ENCODE measurements at regions not wholly inside any gene's neighbourhood (a gene's known extent, or its start where the extent isn't known, plus 50 kb on each side); places are given as distances from the start of the nearest gene placed in this dataset.
"Not testable (repeated sequence)": the region's sequence is repeated elsewhere in the genome, so short reads cannot be mapped to it uniquely, and the experiment has no call there.

GRCh38 chr4:81589262-81589661 is 117.6 kb upstream of the RASGEF1B start:
- no peaks in the 10 kb centered on the region for H3K4me1 ChIP-seq (ENCODE audit: control insufficient read depth in 1 of 2, extremely low read depth in 1 of 2, insufficient read depth in 2 of 2, low read length in 2 of 2)

GRCh38 chr4:81586706-81587105 is 115.0 kb upstream of the RASGEF1B start:
- no CpG with 5 or more reads among the region's 3 CpGs for WGBS (ENCODE audit: insufficient coverage)
- CTCF ChIA-PET, result interaction anchor here in 1 of 2 donors (0.6 kb wide), 1 partner anchor 74 kb away, joined by 3 read pairs; no protein-coding TSS in a partner anchor

More at GRCh38 chr4:81589262-81589661, 117.6 kb upstream of the RASGEF1B start:
- H3K4me3 ChIP-seq (ENCODE audit: control insufficient read depth in 1 of 2, extremely low read depth in 1 of 2, low read length in 1 of 2), result no peak overlapping the region
- Mint-ChIP-seq H3K27ac (no peak overlapping the region), H3K4me3 (no peak overlapping the region), H3K36me3 (no peaks in the 10 kb centered on the region), H3K9me3 (no peaks in the 10 kb centered on the region), H3K4me1 (peaks cover 2 to 5% (median 3%) of the 10 kb centered on the region in 3 donors), H3K27me3 (no peaks in the 10 kb centered on the region)
- no CpG with 5 or more reads among the region's 1 CpG for WGBS (ENCODE audit: insufficient coverage)
- ChIA-PET CTCF (no interaction called here), POLR2A (interaction anchor here in 1 of 2 donors (1.0 kb wide), 1 partner anchor 118 kb away, joined by 3 read pairs; the partner anchor contains the start of gene RASGEF1B)
- H3K27ac ChIP-seq (ENCODE audit: low read length), result no peak overlapping the region
- H3K9me3 ChIP-seq, result no peaks in the 10 kb centered on the region
- DNase-seq, result no peak
- no peak for ATAC-seq (replicated peaks in 1 of 4)
- no peaks in the 10 kb centered on the region for H3K36me3 ChIP-seq (ENCODE audit: control insufficient read depth in 2 of 2, extremely low read depth in 1 of 2, insufficient read depth in 1 of 2, low read length in 1 of 2)
- no peaks in the 10 kb centered on the region for H3K27me3 ChIP-seq (replicated peaks in 1 of 2; ENCODE audit: control insufficient read depth in 2 of 2, extremely low read depth in 1 of 2, insufficient read depth in 2 of 2, low read length in 1 of 2)

GRCh38 chr4:81580994-81581374 is 109.3 kb upstream of the RASGEF1B start:
- 96% methylated on average over 3 of the region's 3 CpGs for WGBS (ENCODE audit: insufficient coverage)
- H3K36me3 Mint-ChIP-seq; H3K27ac ChIP-seq (ENCODE audit: low read length); H3K4me1 ChIP-seq (ENCODE audit: control insufficient read depth in 1 of 2, extremely low read depth in 1 of 2, insufficient read depth in 2 of 2, low read length in 2 of 2); H3K4me3 ChIP-seq (ENCODE audit: control insufficient read depth in 1 of 2, extremely low read depth in 1 of 2, low read length in 1 of 2); H3K27me3 ChIP-seq (replicated peaks in 1 of 2; ENCODE audit: control insufficient read depth in 2 of 2, extremely low read depth in 1 of 2, insufficient read depth in 2 of 2, low read length in 1 of 2); DNase-seq; CTCF ChIA-PET; POLR2A ChIA-PET; H3K36me3 ChIP-seq (ENCODE audit: control insufficient read depth in 2 of 2, extremely low read depth in 1 of 2, insufficient read depth in 1 of 2, low read length in 1 of 2); H3K27me3 Mint-ChIP-seq; H3K9me3 Mint-ChIP-seq; H3K9me3 ChIP-seq; H3K4me3 Mint-ChIP-seq; ATAC-seq (replicated peaks in 1 of 4); H3K4me1 Mint-ChIP-seq; H3K27ac Mint-ChIP-seq: not testable (repeated sequence)

More at GRCh38 chr4:81586706-81587105, 115.0 kb upstream of the RASGEF1B start:
- POLR2A ChIA-PET, result no interaction called here
- no peak for ATAC-seq (replicated peaks in 1 of 4)
- H3K27ac ChIP-seq (ENCODE audit: low read length), result no peak overlapping the region
- H3K36me3 ChIP-seq (ENCODE audit: control insufficient read depth in 2 of 2, extremely low read depth in 1 of 2, insufficient read depth in 1 of 2, low read length in 1 of 2), result no peaks in the 10 kb centered on the region
- Mint-ChIP-seq H3K36me3 (no peaks in the 10 kb centered on the region), H3K27me3 (peaks cover 0 to 2% of the 10 kb centered on the region in 2 donors), H3K9me3 (no peaks in the 10 kb centered on the region), H3K4me3 (no peak overlapping the region), H3K4me1 (no peaks in the 10 kb centered on the region), H3K27ac (no peak overlapping the region)
- H3K4me3 ChIP-seq (ENCODE audit: control insufficient read depth in 1 of 2, extremely low read depth in 1 of 2, low read length in 1 of 2), result no peak overlapping the region
- no peak for DNase-seq
- H3K27me3 ChIP-seq (replicated peaks in 1 of 2; ENCODE audit: control insufficient read depth in 2 of 2, extremely low read depth in 1 of 2, insufficient read depth in 2 of 2, low read length in 1 of 2), result no peaks in the 10 kb centered on the region
- no peaks in the 10 kb centered on the region for H3K9me3 ChIP-seq
- H3K4me1 ChIP-seq (ENCODE audit: control insufficient read depth in 1 of 2, extremely low read depth in 1 of 2, insufficient read depth in 2 of 2, low read length in 2 of 2), result no peaks in the 10 kb centered on the region

GRCh38 chr4:81580346-81580993 is 108.8 kb upstream of the RASGEF1B start:
- H3K27ac Mint-ChIP-seq, result no peak overlapping the region
- POLR2A ChIA-PET, result no interaction called here
- no peak for DNase-seq
- H3K4me3 Mint-ChIP-seq, result no peak overlapping the region
- H3K27me3 Mint-ChIP-seq, result peaks cover 0 to 2% of the 10 kb centered on the region in 2 donors
- no peak for ATAC-seq (replicated peaks in 1 of 4)
- no peaks in the 10 kb centered on the region for H3K36me3 Mint-ChIP-seq
- no peaks in the 10 kb centered on the region for H3K9me3 Mint-ChIP-seq
- H3K4me1 ChIP-seq (ENCODE audit: control insufficient read depth in 1 of 2, extremely low read depth in 1 of 2, insufficient read depth in 2 of 2, low read length in 2 of 2), result no peaks in the 10 kb centered on the region
- H3K36me3 ChIP-seq (ENCODE audit: control insufficient read depth in 2 of 2, extremely low read depth in 1 of 2, insufficient read depth in 1 of 2, low read length in 1 of 2), result no peaks in the 10 kb centered on the region
- WGBS (ENCODE audit: insufficient coverage), result 92% methylated on average over 20 of the region's 26 CpGs
- H3K4me1 Mint-ChIP-seq, result no peaks in the 10 kb centered on the region
- H3K27ac ChIP-seq (ENCODE audit: low read length), result no peak overlapping the region
- no peaks in the 10 kb centered on the region for H3K27me3 ChIP-seq (replicated peaks in 1 of 2; ENCODE audit: control insufficient read depth in 2 of 2, extremely low read depth in 1 of 2, insufficient read depth in 2 of 2, low read length in 1 of 2)
- H3K4me3 ChIP-seq (ENCODE audit: control insufficient read depth in 1 of 2, extremely low read depth in 1 of 2, low read length in 1 of 2), result no peak overlapping the region
- CTCF ChIA-PET, result no interaction called here
- no peaks in the 10 kb centered on the region for H3K9me3 ChIP-seq

- no peaks in the 10 kb centered on the region for H3K4me1 ChIP-seq (ENCODE audit: control insufficient read depth in 1 of 2, extremely low read depth in 1 of 2, insufficient read depth in 2 of 2, low read length in 2 of 2)
- H3K27me3 ChIP-seq (replicated peaks in 1 of 2; ENCODE audit: control insufficient read depth in 2 of 2, extremely low read depth in 1 of 2, insufficient read depth in 2 of 2, low read length in 1 of 2), result no peaks in the 10 kb centered on the region
- ChIA-PET POLR2A (no interaction called here), CTCF (interaction anchor here in 1 of 2 donors (1.0 kb wide), 1 partner anchor 9 kb away, joined by 4 read pairs; no protein-coding TSS in a partner anchor)
- H3K4me3 ChIP-seq (ENCODE audit: control insufficient read depth in 1 of 2, extremely low read depth in 1 of 2, low read length in 1 of 2), result no peak overlapping the region
- H3K27ac Mint-ChIP-seq, result no peak overlapping the region
- H3K4me1 Mint-ChIP-seq, result no peaks in the 10 kb centered on the region
- no peaks in the 10 kb centered on the region for H3K27me3 Mint-ChIP-seq
- H3K9me3 ChIP-seq, result no peaks in the 10 kb centered on the region
- H3K4me3 Mint-ChIP-seq, result no peak overlapping the region
- H3K36me3 Mint-ChIP-seq, result no peaks in the 10 kb centered on the region
- no peaks in the 10 kb centered on the region for H3K9me3 Mint-ChIP-seq
- ATAC-seq (replicated peaks in 1 of 4) (no peak), DNase-seq (no peak)
- no peak overlapping the region for H3K27ac ChIP-seq (ENCODE audit: low read length)
- H3K36me3 ChIP-seq (ENCODE audit: control insufficient read depth in 2 of 2, extremely low read depth in 1 of 2, insufficient read depth in 1 of 2, low read length in 1 of 2), result no peaks in the 10 kb centered on the region
- WGBS (ENCODE audit: insufficient coverage), result no CpG with 5 or more reads among the region's 1 CpG
Observed at GRCh38 chr4:81577392-81577791, 105.7 kb upstream of the RASGEF1B start.

GRCh38 chr4:81574991-81575390 is 103.3 kb upstream of the RASGEF1B start:
- no peaks in the 10 kb centered on the region for H3K27me3 Mint-ChIP-seq
- CTCF ChIA-PET, result interaction anchor here (0.7 kb wide), 2 partner anchors 94 to 226 kb away, joined by 3 to 4 read pairs; no protein-coding TSS in a partner anchor
- no peaks in the 10 kb centered on the region for H3K27me3 ChIP-seq (replicated peaks in 1 of 2; ENCODE audit: control insufficient read depth in 2 of 2, extremely low read depth in 1 of 2, insufficient read depth in 2 of 2, low read length in 1 of 2)
- no peak overlapping the region for H3K4me3 Mint-ChIP-seq
- no peak overlapping the region for H3K27ac ChIP-seq (ENCODE audit: low read length)
- H3K27ac Mint-ChIP-seq, result no peak overlapping the region
- H3K4me3 ChIP-seq (ENCODE audit: control insufficient read depth in 1 of 2, extremely low read depth in 1 of 2, low read length in 1 of 2), result no peak overlapping the region
- no peaks in the 10 kb centered on the region for H3K36me3 ChIP-seq (ENCODE audit: control insufficient read depth in 2 of 2, extremely low read depth in 1 of 2, insufficient read depth in 1 of 2, low read length in 1 of 2)
- DNase-seq, result no peak
- no peaks in the 10 kb centered on the region for H3K9me3 Mint-ChIP-seq
- H3K4me1 ChIP-seq (ENCODE audit: control insufficient read depth in 1 of 2, extremely low read depth in 1 of 2, insufficient read depth in 2 of 2, low read length in 2 of 2), result no peaks in the 10 kb centered on the region
- no peak for ATAC-seq (replicated peaks in 1 of 4)
- no CpG with 5 or more reads among the region's 3 CpGs for WGBS (ENCODE audit: insufficient coverage)
- no peaks in the 10 kb centered on the region for H3K36me3 Mint-ChIP-seq
- POLR2A ChIA-PET, result no interaction called here
- H3K4me1 Mint-ChIP-seq, result no peaks in the 10 kb centered on the region
- H3K9me3 ChIP-seq, result no peaks in the 10 kb centered on the region

Data from T-cell (primary cell).